HG02623 (cell line): ENCODE measurements at regions not wholly inside any gene's neighbourhood (a gene's known extent, or its start where the extent isn't known, plus 50 kb on each side); places are given as distances from the start of the nearest gene placed in this dataset.

ENCODE experiments used
- ATAC-seq: cut with Tn5 transposase; IDR thresholded peaks from one replicate; pipeline ENCODE4 v1.9.1; 2021; ENCODE audit warnings: moderate library complexity; ENCODE audit not compliant: unreplicated experiment

DNA sequence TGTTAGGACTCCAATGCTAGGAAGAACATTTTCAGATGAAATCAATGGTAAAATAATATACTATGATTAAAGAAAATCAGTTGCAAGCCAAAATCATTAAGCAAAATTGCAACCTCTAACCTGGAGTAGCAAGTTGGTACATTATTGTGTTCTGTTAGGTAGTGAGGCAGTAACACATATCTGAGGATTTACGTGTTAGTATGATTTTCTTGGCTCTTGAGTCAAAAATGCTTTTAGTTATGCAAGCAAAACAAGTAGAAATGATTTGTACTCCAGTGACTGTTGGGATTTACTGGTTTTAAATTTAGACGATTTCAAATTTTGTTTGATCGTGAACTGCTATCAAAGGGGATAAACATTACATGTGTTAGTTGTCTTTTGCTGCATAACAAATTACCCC lies 293.0 kb upstream of the BTBD3 start:
- ATAC-seq, result no peak

- ATAC-seq, result no peak
Observed at GRCh38 chr20:11626551-11626950, 291.1 kb upstream of the BTBD3 start.

DNA sequence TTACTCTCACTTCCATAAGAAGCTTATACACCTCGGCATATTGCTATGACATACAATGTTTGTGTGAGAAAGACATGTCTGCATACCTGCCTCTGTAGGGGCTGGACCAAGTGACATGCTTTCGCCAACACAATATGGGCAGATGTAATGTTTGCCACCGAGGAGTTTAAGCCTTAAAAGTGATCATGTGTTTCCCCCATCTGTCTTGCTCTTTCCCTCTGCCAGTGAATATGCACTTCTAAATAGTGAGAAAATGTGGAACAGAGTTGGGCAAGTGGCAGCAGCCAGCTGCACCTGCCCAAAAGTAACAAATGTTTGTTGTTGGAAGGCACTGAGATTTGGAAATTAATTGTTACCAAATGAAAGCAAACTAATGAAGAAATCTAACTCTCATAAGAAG lies 274.8 kb upstream of the BTBD3 start:
- ATAC-seq, result no peak

GRCh38 chr20:11646359-11646758 lies 271.3 kb upstream of the BTBD3 start:
- no peak for ATAC-seq

GRCh38 chr20:11650566-11650965 lies 267.1 kb upstream of the BTBD3 start:
- ATAC-seq, result no peak

GRCh38 chr20:11651138-11651537 lies 266.6 kb upstream of the BTBD3 start:
- ATAC-seq, result no peak

GRCh38 chr20:11651647-11652046 lies 266.0 kb upstream of the BTBD3 start:
- ATAC-seq, result no peak

GRCh38 chr20:11652128-11652527 lies 265.6 kb upstream of the BTBD3 start:
- no peak for ATAC-seq

DNA sequence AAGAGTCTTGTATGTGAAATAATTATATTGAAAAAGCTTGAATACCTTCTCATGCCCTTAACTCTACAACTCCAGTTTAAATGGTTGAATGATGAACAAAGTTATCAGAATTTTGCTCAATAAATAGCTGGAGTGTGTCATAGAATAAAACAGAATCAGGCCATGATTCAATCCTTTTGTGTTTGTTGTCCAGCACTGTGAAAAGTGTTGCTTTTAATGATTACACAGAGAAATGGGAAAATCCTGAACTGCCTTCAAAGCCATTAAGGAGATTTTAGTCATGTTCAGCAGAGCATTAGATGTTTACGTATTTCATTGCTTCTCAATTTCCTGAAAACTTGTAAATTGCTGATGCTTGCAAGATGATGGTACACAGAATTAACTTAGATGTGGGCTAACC lies 262.9 kb upstream of the BTBD3 start:
- no peak for ATAC-seq

DNA sequence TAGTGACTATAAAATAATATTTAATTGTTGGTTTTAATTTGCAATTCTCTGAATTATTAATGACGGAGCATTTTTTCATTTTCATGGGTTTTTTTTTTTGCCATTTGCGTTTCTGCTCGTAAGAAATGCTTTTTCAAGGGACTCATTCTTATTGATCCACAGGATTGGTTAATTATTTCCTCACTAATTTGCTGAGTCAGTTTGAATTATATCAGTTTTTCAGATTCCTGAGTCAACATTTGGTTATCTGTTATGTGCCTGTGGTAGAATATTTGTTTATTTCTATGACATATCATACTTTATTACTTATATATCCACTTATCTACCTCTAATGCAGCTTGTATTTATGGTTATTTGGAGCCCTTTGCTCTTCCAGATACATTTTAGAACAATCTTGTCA lies 257.0 kb upstream of the BTBD3 start:
- ATAC-seq, result no peak

GRCh38 chr20:11671015-11671511 lies 246.6 kb upstream of the BTBD3 start:
- ATAC-seq, result no peak

DNA sequence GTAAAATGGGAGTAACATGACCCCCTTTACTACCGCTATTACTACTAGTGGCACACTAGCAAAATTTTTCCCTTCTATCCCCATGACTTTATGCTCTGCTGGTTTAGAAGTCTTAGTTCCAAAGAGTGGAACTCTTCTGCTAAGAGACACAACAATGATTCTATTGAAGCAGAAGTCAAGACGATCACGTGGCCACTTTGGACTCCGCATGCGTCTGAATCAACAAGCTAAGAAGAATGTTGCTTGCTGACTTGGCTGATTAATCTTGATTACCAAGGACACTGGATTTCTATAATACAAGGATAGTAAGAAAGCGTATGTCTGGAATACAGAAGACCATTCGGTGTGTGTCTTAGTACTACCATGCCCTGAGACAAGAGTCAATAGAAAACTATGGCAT lies 244.7 kb upstream of the BTBD3 start:
- no peak for ATAC-seq

- no peak for ATAC-seq
Observed at GRCh38 chr20:11675920-11676629, 241.6 kb upstream of the BTBD3 start.

GRCh38 chr20:11676630-11677287 lies 240.9 kb upstream of the BTBD3 start:
- ATAC-seq, result no peak

- ATAC-seq, result no peak
Observed at GRCh38 chr20:11677428-11677827, 240.3 kb upstream of the BTBD3 start.

DNA sequence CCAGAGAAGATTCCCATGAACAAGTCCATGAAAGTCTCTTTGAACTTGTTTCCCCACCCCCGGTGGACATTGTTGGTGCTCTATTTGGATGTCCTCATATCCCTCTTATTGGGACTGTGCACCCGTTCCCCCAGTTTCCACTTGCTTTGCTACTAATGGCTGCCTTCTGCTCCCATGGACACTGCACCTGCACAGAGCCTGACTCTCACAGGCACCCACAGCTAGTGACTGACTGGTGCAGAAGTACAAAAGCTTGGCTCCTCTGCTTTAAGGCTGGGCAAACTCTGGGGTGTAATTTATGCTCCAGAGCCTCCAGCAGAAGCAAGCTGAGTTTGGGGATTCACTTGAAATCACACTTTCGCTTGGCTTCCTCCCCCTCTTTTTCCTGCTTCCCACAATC lies 239.9 kb upstream of the BTBD3 start:
- ATAC-seq, result no peak

DNA sequence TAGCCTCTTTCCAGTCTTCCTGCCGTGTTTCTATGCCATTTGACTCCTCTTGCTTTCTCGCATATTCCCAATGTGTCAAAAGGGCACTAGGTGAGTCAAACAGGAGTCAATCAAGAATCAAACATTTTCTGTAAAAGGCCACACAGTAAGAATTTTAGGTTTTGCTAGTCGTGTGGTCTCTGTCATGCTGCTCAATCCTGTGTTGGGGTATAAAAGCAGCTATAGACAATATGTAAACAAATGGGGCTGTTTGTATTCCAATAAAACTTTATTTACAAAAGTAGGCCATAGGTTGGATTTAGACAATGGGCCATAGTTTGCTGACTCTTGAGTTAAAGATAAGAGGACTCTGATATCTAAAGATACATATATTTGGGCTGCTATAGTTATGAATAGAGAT lies 235.4 kb upstream of the BTBD3 start:
- ATAC-seq, result no peak

DNA sequence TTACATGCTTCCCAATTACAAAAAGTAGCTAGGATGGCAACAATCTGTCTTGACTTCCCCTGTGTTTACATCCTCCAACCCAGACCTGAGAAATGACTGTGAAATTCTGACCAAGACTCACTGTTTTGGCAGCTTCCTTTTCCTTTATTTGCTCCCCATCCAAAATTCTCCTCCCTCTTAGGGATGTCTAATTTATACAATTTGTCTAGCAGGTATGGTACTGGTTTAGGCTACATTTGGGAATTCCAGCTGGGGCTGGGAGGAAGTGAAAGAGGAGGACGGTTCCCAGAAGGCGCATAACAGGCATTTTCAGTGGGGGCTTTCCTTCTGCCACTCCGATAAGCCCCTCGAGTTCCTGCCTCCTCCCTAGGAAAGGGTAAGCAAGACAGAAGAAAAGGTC lies 231.5 kb upstream of the BTBD3 start:
- ATAC-seq, result no peak

GRCh38 chr20:11686820-11687543 lies 230.7 kb upstream of the BTBD3 start:
- no peak for ATAC-seq

GRCh38 chr20:11687546-11688292 lies 230.0 kb upstream of the BTBD3 start:
- no peak for ATAC-seq

GRCh38 chr20:11689262-11689661 lies 228.4 kb upstream of the BTBD3 start:
- ATAC-seq, result no peak
